ENCODE measurements at regions not wholly inside any gene's neighbourhood (a gene's known extent, or its start where the extent isn't known, plus 50 kb on each side); places are given as distances from the start of the nearest gene placed in this dataset.

- TF ChIP-seq CTCF (IDR thresholded peaks at IDR 0.05; ENCODE audit: control extremely low read depth in 1 of 3, insufficient read depth in 1 of 3, low read depth in 1 of 3, low read length in 3 of 3): no peak
- TF ChIP-seq BACH1 (IDR thresholded peaks at IDR 0.05; ENCODE audit: low read length): no peak
- no peak for TF ChIP-seq KDM5A (IDR thresholded peaks at IDR 0.05; ENCODE audit: low read length)
These were observed 872.5 kb upstream of the ADGRL3 start (continued) for GRCh38 chr4:60327651-60328050.
